ENCODE measurements at regions not wholly inside any gene's neighbourhood (a gene's known extent, or its start where the extent isn't known, plus 50 kb on each side); places are given as distances from the start of the nearest gene placed in this dataset.

GRCh38 chr5:144684899-144685298 is 514.2 kb downstream of the KCTD16 start:
- TF ChIP-seq CTCF (conservative IDR thresholded peaks at IDR 0.05; ENCODE audit: low read depth, low read length) = no peak
- no peak overlapping the region for H3K4me3 ChIP-seq (ENCODE audit: low read depth, low read length)
- no peak for DNase-seq (ENCODE audit: low read depth)

GRCh38 chr5:144680711-144681110 is 510.0 kb downstream of the KCTD16 start:
- DNase-seq (ENCODE audit: low read depth) = no peak
- H3K4me3 ChIP-seq (ENCODE audit: low read depth, low read length) = no peak overlapping the region
- TF ChIP-seq CTCF (conservative IDR thresholded peaks at IDR 0.05; ENCODE audit: low read depth, low read length) = no peak

GRCh38 chr5:144671066-144671465 is 500.4 kb downstream of the KCTD16 start:
- H3K4me3 ChIP-seq (ENCODE audit: low read depth, low read length) = no peak overlapping the region
- DNase-seq (ENCODE audit: low read depth) = no peak
- TF ChIP-seq CTCF (conservative IDR thresholded peaks at IDR 0.05; ENCODE audit: low read depth, low read length) = no peak

- H3K4me3 ChIP-seq (ENCODE audit: low read depth, low read length) = no peak overlapping the region
- TF ChIP-seq CTCF (conservative IDR thresholded peaks at IDR 0.05; ENCODE audit: low read depth, low read length) = no peak
- DNase-seq (ENCODE audit: low read depth) = no peak
Observed at GRCh38 chr5:144659634-144660227, 489.1 kb downstream of the KCTD16 start.

GRCh38 chr5:144644317-144644716 is 473.6 kb downstream of the KCTD16 start:
- no peak for TF ChIP-seq CTCF (conservative IDR thresholded peaks at IDR 0.05; ENCODE audit: low read depth, low read length)
- no peak for DNase-seq (ENCODE audit: low read depth)

GRCh38 chr5:144638787-144639186 is 468.1 kb downstream of the KCTD16 start:
- TF ChIP-seq CTCF (conservative IDR thresholded peaks at IDR 0.05; ENCODE audit: low read depth, low read length) = no peak
- H3K4me3 ChIP-seq (ENCODE audit: low read depth, low read length) = no peak overlapping the region
- DNase-seq (ENCODE audit: low read depth) = no peak

More at GRCh38 chr5:144644317-144644716, 473.6 kb downstream of the KCTD16 start:
- H3K4me3 ChIP-seq (ENCODE audit: low read depth, low read length) = no peak overlapping the region

GRCh38 chr5:144634138-144634537 is 463.5 kb downstream of the KCTD16 start:
- no peak overlapping the region for H3K4me3 ChIP-seq (ENCODE audit: low read depth, low read length)
- no peak for TF ChIP-seq CTCF (conservative IDR thresholded peaks at IDR 0.05; ENCODE audit: low read depth, low read length)
- no peak for DNase-seq (ENCODE audit: low read depth)

Data from choroid plexus epithelial cell (primary cell).